ENCODE measurements at regions not wholly inside any gene's neighbourhood (a gene's known extent, or its start where the extent isn't known, plus 50 kb on each side); places are given as distances from the start of the nearest gene placed in this dataset.

DNA sequence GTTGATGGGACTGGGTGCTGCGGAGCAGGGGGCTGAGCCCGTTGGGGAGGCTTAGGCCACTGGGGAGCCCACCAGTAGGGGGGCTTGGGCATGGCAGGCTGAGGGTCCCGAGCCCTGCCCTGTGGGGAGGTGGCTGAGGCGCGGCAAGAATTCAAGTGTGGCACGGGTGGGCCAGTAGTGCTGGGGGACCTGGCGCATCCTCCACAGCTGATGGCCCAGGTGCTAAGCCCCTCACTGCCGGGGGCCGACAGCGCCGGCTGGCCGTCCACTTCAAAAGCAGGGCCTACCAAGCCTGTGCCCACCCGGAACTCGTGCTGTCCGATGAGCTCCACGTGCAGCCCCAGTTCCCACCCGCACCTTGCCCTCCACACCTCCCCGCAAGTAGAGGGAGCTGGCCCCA lies 917.5 kb downstream of the TAF11L14 start:
- H3K36me3 Mint-ChIP-seq (ENCODE audit: low read depth) = no peaks in the 10 kb centered on the region

DNA sequence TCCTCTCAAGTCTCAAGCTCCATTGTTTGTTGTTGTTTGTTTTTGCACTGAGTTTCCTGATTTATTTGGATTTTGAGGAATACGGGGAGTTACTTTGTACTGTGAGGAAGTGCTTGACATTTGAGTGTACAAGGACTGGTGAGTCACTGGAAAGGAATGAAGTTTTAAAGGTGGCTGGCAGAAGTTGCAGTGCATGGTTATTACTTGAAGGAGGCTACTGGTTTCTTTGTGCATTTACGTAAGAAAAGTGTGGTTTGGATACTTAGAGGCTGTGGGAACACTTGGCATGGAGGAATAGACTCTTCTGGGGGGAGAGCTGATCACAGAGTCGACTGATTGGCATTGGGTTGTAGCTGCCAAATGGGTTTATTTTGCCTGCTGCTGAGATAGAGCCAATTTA lies 919.0 kb downstream of the TAF11L14 start:
- H3K4me1 Mint-ChIP-seq (ENCODE audit: low read depth) = no peaks in the 10 kb centered on the region
- H3K27me3 Mint-ChIP-seq (ENCODE audit: insufficient read depth) = no peaks in the 10 kb centered on the region; the same call in 1 of the 2 replicates
- peaks cover 44% of the 10 kb centered on the region for H3K9me3 Mint-ChIP-seq
- DNase-seq = no peak
- no peaks in the 10 kb centered on the region for H3K36me3 Mint-ChIP-seq (ENCODE audit: low read depth)
- H3K4me3 Mint-ChIP-seq = no peak overlapping the region
- no peak overlapping the region for H3K27ac Mint-ChIP-seq
- TF ChIP-seq, protein P1, sequence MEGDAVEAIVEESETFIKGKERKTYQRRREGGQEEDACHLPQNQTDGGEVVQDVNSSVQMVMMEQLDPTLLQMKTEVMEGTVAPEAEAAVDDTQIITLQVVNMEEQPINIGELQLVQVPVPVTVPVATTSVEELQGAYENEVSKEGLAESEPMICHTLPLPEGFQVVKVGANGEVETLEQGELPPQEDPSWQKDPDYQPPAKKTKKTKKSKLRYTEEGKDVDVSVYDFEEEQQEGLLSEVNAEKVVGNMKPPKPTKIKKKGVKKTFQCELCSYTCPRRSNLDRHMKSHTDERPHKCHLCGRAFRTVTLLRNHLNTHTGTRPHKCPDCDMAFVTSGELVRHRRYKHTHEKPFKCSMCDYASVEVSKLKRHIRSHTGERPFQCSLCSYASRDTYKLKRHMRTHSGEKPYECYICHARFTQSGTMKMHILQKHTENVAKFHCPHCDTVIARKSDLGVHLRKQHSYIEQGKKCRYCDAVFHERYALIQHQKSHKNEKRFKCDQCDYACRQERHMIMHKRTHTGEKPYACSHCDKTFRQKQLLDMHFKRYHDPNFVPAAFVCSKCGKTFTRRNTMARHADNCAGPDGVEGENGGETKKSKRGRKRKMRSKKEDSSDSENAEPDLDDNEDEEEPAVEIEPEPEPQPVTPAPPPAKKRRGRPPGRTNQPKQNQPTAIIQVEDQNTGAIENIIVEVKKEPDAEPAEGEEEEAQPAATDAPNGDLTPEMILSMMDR (IDR thresholded peaks at IDR 0.05) = no peak

More for the DNA sequence above, 917.5 kb downstream of the TAF11L14 start:
- Mint-ChIP-seq H3K9me3 (peaks cover 50% of the 10 kb centered on the region), H3K4me1 (ENCODE audit: low read depth) (no peaks in the 10 kb centered on the region), H3K27me3 (ENCODE audit: insufficient read depth) (no peaks in the 10 kb centered on the region; the same call in 1 of the 2 replicates), H3K27ac (no peak overlapping the region), H3K4me3 (no peak overlapping the region)
- TF ChIP-seq, protein P1 (IDR thresholded peaks at IDR 0.05) = no peak
- no peak for DNase-seq

DNA sequence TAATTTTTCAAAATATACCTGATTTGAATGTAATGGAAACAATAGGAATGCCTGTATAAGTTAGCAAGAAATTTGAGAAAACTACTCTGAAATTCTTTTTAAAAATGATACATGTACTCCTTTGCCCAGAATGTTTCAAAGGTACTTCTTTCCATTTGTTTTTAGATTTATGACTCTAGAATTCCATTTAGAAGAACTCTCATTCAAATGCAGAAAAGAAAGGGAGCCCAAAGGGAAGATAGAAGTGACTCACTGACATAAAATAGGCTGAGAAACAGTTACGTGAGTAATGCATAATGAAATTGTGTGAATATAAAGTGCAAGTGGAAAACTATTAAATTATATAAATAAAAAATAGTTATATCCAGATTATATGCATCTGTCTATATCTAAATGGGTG lies 926.3 kb downstream of the TAF11L14 start:
- peaks cover 20% of the 10 kb centered on the region for H3K9me3 Mint-ChIP-seq

DNA sequence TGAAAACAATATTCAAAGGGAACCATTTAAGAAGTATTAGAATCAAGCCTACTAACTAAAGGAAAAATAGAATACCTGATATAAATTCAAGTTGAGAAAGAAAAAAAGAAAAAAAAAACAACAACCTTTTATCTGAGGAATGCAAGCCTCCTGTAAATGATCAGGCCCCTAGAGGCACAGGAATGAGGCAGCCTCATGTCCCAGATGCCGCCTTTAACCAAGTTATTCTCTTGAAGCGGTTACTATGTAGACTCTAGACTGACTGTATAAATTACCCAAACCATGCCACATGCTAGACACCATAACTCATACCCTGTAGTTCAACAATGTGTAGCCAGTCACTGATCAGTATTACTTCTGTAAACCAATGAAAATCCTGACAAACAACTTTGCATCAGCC lies 929.6 kb downstream of the TAF11L14 start:
- no peaks in the 10 kb centered on the region for H3K4me1 Mint-ChIP-seq (ENCODE audit: low read depth)
- peaks cover 24% of the 10 kb centered on the region for H3K9me3 Mint-ChIP-seq
- no peak overlapping the region for H3K27ac Mint-ChIP-seq
- H3K4me3 Mint-ChIP-seq = no peak overlapping the region
- H3K27me3 Mint-ChIP-seq (ENCODE audit: insufficient read depth) = no peaks in the 10 kb centered on the region
- no peak for DNase-seq
- TF ChIP-seq, protein P1 (IDR thresholded peaks at IDR 0.05) = no peak
- no peaks in the 10 kb centered on the region for H3K36me3 Mint-ChIP-seq (ENCODE audit: low read depth)

More for the DNA sequence above, 926.3 kb downstream of the TAF11L14 start:
- no peak overlapping the region for H3K27ac Mint-ChIP-seq
- no peak overlapping the region for H3K4me3 Mint-ChIP-seq
- no peaks in the 10 kb centered on the region for H3K27me3 Mint-ChIP-seq (ENCODE audit: insufficient read depth)
- H3K36me3 Mint-ChIP-seq (ENCODE audit: low read depth) = no peaks in the 10 kb centered on the region
- TF ChIP-seq, protein P1 (IDR thresholded peaks at IDR 0.05) = no peak
- no peak for DNase-seq
- no peaks in the 10 kb centered on the region for H3K4me1 Mint-ChIP-seq (ENCODE audit: low read depth)

DNA sequence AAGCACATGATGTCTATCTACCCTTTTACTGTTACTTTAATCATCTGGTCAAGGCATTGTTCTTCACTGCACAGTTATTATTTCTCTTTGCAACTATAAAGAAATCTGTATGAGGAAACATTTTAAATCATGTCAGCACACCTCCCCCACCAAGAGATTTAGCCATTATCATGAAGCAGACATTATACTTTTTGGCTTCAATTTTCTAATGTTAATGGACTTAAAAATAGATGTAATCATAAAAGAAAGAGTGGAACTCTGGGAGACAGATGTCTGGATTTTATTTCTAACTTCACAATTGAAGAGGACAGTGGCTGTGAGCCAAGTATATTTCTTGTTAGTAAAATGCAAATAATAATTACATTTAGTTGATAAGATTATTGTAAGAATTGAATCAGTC lies 932.4 kb downstream of the TAF11L14 start:
- no peaks in the 10 kb centered on the region for H3K4me1 Mint-ChIP-seq (ENCODE audit: low read depth)
- no peak overlapping the region for H3K27ac Mint-ChIP-seq
- H3K27me3 Mint-ChIP-seq (ENCODE audit: insufficient read depth) = no peaks in the 10 kb centered on the region
- TF ChIP-seq, protein P1 (IDR thresholded peaks at IDR 0.05) = no peak
- no peak for DNase-seq
- no peaks in the 10 kb centered on the region for H3K36me3 Mint-ChIP-seq (ENCODE audit: low read depth)
- H3K4me3 Mint-ChIP-seq = no peak overlapping the region
- peaks cover 31% of the 10 kb centered on the region for H3K9me3 Mint-ChIP-seq

DNA sequence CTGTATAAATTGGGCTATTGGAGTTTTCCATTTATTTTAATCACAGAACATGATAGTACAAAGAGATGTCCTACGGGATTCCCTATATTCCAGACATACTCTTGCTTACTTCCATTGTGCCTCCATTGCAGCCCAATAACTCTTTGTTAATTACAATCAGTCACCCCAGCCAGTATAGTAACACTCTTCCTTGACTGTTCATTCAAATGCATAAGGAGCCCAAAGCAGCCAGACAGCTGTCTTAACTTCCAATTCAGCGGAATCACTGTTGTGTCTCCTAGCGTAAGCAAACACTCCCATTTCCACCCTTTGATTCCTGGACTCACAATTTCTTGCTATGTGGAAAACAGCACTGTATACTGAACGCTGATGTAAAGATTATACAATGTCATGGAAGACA lies 942.3 kb downstream of the TAF11L14 start:
- no peak for DNase-seq
- Mint-ChIP-seq H3K27ac (no peak overlapping the region), H3K9me3 (peaks cover 17% of the 10 kb centered on the region), H3K27me3 (ENCODE audit: insufficient read depth) (no peaks in the 10 kb centered on the region), H3K36me3 (ENCODE audit: low read depth) (no peaks in the 10 kb centered on the region), H3K4me3 (no peak overlapping the region), H3K4me1 (ENCODE audit: low read depth) (no peaks in the 10 kb centered on the region)
- TF ChIP-seq, protein P1 (IDR thresholded peaks at IDR 0.05) = no peak
